H1 (cell line): ENCODE measurements at regions not wholly inside any gene's neighbourhood (a gene's known extent, or its start where the extent isn't known, plus 50 kb on each side); places are given as distances from the start of the nearest gene placed in this dataset.

Source experiments
- CTCF ChIA-PET: fragments of 300-600 bp; sonication (Branson Sonifier 250); formaldehyde crosslinking; loops from one replicate; lab custom pipeline; 2021; ENCODE audit not compliant: partially characterized antibody; lab: Charles Lee
- POLR2A ChIA-PET: fragments of 300-600 bp; sonication (Branson Sonifier 250); formaldehyde crosslinking; loops from one replicate; lab custom pipeline; 2021; ENCODE audit warnings: inconsistent platforms; ENCODE audit not compliant: partially characterized antibody; lab: Charles Lee
- DNase-seq, 2 experiments: peaks; one replicate each; pipeline versions ENCODE4 v3.0.0 to v3.0.0-alpha.2; 2010 to 2022; ENCODE audit warnings: low spot score in 2 of 2, low read depth in 1 of 2, mixed read lengths in 1 of 2
- FAIRE-seq: peaks from 2 replicates; lab custom pipeline; 2011; peaks lifted over from hg19 to GRCh38; lab: Jason Lieb, UNC
- H2AFZ ChIP-seq: 2 replicates; pipeline ENCODE4 v1.8.1; 2012; ENCODE audit warnings: low read length, inconsistent platforms
- H2AK5ac ChIP-seq: 2 replicates; pipeline ENCODE4 v1.6.1; 2013; ENCODE audit warnings: low read depth, low read length
- H2BK120ac ChIP-seq: replicated peaks from 2 replicates; pipeline ENCODE3; 2013; ENCODE audit warnings: low read depth, low read length, inconsistent platforms
- H2BK12ac ChIP-seq: 2 replicates; pipeline ENCODE4 v1.6.1; 2013; ENCODE audit warnings: low read depth, low read length
- H2BK15ac ChIP-seq: 2 replicates; pipeline ENCODE4 v1.6.1; 2013; ENCODE audit warnings: low read length
- H2BK20ac ChIP-seq: 2 replicates; pipeline ENCODE4 v1.6.1; 2013; ENCODE audit warnings: low read length
- H2BK5ac ChIP-seq: 2 replicates; pipeline ENCODE4 v1.6.1; 2013; ENCODE audit warnings: low read depth, low read length
- H3K14ac ChIP-seq: 2 replicates; pipeline ENCODE4 v1.6.1; 2013; ENCODE audit warnings: inconsistent platforms; ENCODE audit not compliant: insufficient read length
- H3K18ac ChIP-seq: 2 replicates; pipeline ENCODE4 v1.6.1; 2013; ENCODE audit warnings: low read length; ENCODE audit errors: extremely low read depth
- H3K23ac ChIP-seq: 2 replicates; pipeline ENCODE4 v1.6.1; 2013; ENCODE audit warnings: inconsistent platforms; ENCODE audit not compliant: insufficient read length
- H3K23me2 ChIP-seq: 2 replicates; pipeline ENCODE4 v1.6.1; 2013; ENCODE audit warnings: low read depth, low read length
- H3K27ac ChIP-seq: 2 replicates; pipeline ENCODE4 v1.6.1; 2011; ENCODE audit warnings: low read depth, low read length, inconsistent platforms
- H3K27me3 ChIP-seq, 4 experiments: replicated peaks in 1 of 4; 1 replicate in 1 of 4; 2 replicates in 3 of 4; pipeline versions ENCODE4 v1.6.1 to v1.8.1; 2011 to 2013; ENCODE audit warnings: low read length in 3 of 4, mild to moderate bottlenecking in 3 of 4, inconsistent platforms in 2 of 4, mixed read lengths in 2 of 4, moderate library complexity in 1 of 4; ENCODE audit not compliant: control insufficient read depth in 3 of 4, insufficient read depth in 3 of 4; ENCODE audit errors: extremely low read depth in 1 of 4
- H3K36me3 ChIP-seq, 4 experiments: 2 replicates each; pipeline versions ENCODE4 v1.6.1 to v1.8.1; 2011 to 2013; ENCODE audit warnings: mild to moderate bottlenecking in 4 of 4, low read length in 3 of 4, moderate library complexity in 2 of 4, control low read depth in 1 of 4, inconsistent platforms in 1 of 4; ENCODE audit not compliant: insufficient read depth in 4 of 4, control insufficient read depth in 2 of 4
- H3K4ac ChIP-seq: replicated peaks from 2 replicates; pipeline ENCODE3; 2013; ENCODE audit warnings: low read length, low read depth, mixed read lengths, inconsistent platforms; ENCODE audit not compliant: insufficient read length
- H3K4me1 ChIP-seq, 4 experiments: replicated peaks in 1 of 4; 1 replicate in 1 of 4; 2 replicates in 3 of 4; pipeline versions ENCODE4 v1.6.1 to v1.8.1; 2011 to 2013; ENCODE audit warnings: low read length in 3 of 4, inconsistent platforms in 2 of 4, mixed read lengths in 1 of 4; ENCODE audit not compliant: insufficient read depth in 4 of 4, control insufficient read depth in 3 of 4
- H3K4me2 ChIP-seq, 2 experiments: 2 replicates each; pipeline versions ENCODE4 v1.6.1 to v1.8.1; 2011 to 2013; ENCODE audit warnings: low read depth in 2 of 2, low read length in 2 of 2, control low read depth in 1 of 2, inconsistent platforms in 1 of 2, mild to moderate bottlenecking in 1 of 2; ENCODE audit not compliant: insufficient read depth in 1 of 2
- H3K4me3 ChIP-seq, 4 experiments: fragments of 200-600, 300-600 bp in 1 of 4; sonication (generic), shearing (Covaris generic), sonication (Bioruptor Twin) in 1 of 4; 2 replicates each; pipeline versions ENCODE4 v1.5.1 to v1.8.1; 2011 to 2016; ENCODE audit warnings: low read length in 4 of 4, low read depth in 3 of 4, control low read depth in 2 of 4, inconsistent platforms in 2 of 4, mild to moderate bottlenecking in 2 of 4, mixed read lengths in 1 of 4, moderate library complexity in 1 of 4; ENCODE audit not compliant: insufficient read depth in 2 of 4; ENCODE audit errors: extremely low read depth in 1 of 4
- H3K56ac ChIP-seq: replicated peaks from 2 replicates; pipeline ENCODE3; 2013; ENCODE audit warnings: low read depth, mild to moderate bottlenecking, mixed read lengths, low read length, inconsistent platforms; ENCODE audit not compliant: insufficient read length
- H3K79me1 ChIP-seq: 2 replicates; pipeline ENCODE4 v1.6.1; 2013; ENCODE audit warnings: low read depth, low read length, control low read depth
- H3K79me2 ChIP-seq, 2 experiments: 2 replicates each; pipeline versions ENCODE4 v1.6.1 to v1.8.1; 2012 to 2013; ENCODE audit warnings: low read length in 2 of 2, mild to moderate bottlenecking in 2 of 2, inconsistent platforms in 1 of 2; ENCODE audit not compliant: insufficient read depth in 2 of 2, control insufficient read depth in 1 of 2
- H3K9ac ChIP-seq, 4 experiments: replicated peaks in 1 of 4; 1 replicate in 1 of 4; 2 replicates in 3 of 4; pipeline versions ENCODE4 v1.6.1 to v1.8.1; 2011 to 2013; ENCODE audit warnings: low read depth in 3 of 4, low read length in 3 of 4, control low read depth in 2 of 4, mild to moderate bottlenecking in 2 of 4, moderate library complexity in 2 of 4, inconsistent platforms in 1 of 4; ENCODE audit errors: extremely low read depth in 1 of 4
- H3K9me3 ChIP-seq, 2 experiments: 2 replicates each; pipeline versions ENCODE4 v1.6.1 to v1.8.1; 2012 to 2013; ENCODE audit warnings: mild to moderate bottlenecking in 2 of 2, moderate library complexity in 2 of 2, control low read depth in 1 of 2, inconsistent platforms in 1 of 2, low read depth in 1 of 2, low read length in 1 of 2, mixed read lengths in 1 of 2; ENCODE audit not compliant: insufficient read depth in 2 of 2
- H4K20me1 ChIP-seq, 2 experiments: replicated peaks in 1 of 2; 2 replicates each; pipeline versions ENCODE3 to v1.8.1; 2011 to 2013; ENCODE audit warnings: inconsistent platforms in 2 of 2, low read length in 2 of 2, mild to moderate bottlenecking in 1 of 2; ENCODE audit not compliant: insufficient read depth in 2 of 2, control insufficient read depth in 1 of 2
- H4K5ac ChIP-seq: 2 replicates; pipeline ENCODE4 v1.6.1; 2013; ENCODE audit warnings: low read length, low read depth, mixed read lengths, inconsistent platforms; ENCODE audit not compliant: insufficient read length
- H4K8ac ChIP-seq: 2 replicates; pipeline ENCODE4 v1.8.0; 2013; ENCODE audit warnings: mild to moderate bottlenecking, moderate library complexity, low read length, inconsistent platforms; ENCODE audit not compliant: insufficient read depth; ENCODE audit errors: extremely low read depth
- H4K91ac ChIP-seq: replicated peaks from 2 replicates; pipeline ENCODE3; 2013; ENCODE audit warnings: low read length, mixed read lengths, inconsistent platforms; ENCODE audit not compliant: insufficient read length
- ASH2L ChIP-seq: fragments of 200-600, 300-600 bp; sonication (generic); IDR thresholded peaks from one replicate; pipeline ENCODE4 v1.7.1; 2017; ENCODE audit warnings: low read length
- BACH1 ChIP-seq: IDR thresholded peaks from 2 replicates; pipeline ENCODE4 v1.6.1; 2012; ENCODE audit warnings: low read length, improper control_type of control experiment
- BCL11A ChIP-seq, 2 experiments: IDR thresholded peaks; one replicate each; pipeline ENCODE4 v1.6.1; 2011; ENCODE audit warnings: low read depth in 2 of 2, low read length in 2 of 2, mild to moderate bottlenecking in 2 of 2
- BRCA1 ChIP-seq: IDR thresholded peaks from 2 replicates; pipeline ENCODE4 v1.6.1; 2012; ENCODE audit warnings: low read depth, low read length, improper control_type of control experiment
- CBX8 ChIP-seq: fragments of 300-800, 300-1000 bp; sonication (generic); IDR thresholded peaks from 2 replicates; pipeline ENCODE4 v1.7.1; 2016; ENCODE audit warnings: low read depth, low read length, borderline replicate concordance
- E2F6 ChIP-seq: IDR thresholded peaks from 2 replicates; pipeline ENCODE4 v1.6.1; 2012; ENCODE audit warnings: inconsistent platforms
- FOSL1 ChIP-seq: IDR thresholded peaks from 2 replicates; pipeline ENCODE4 v1.6.1; 2011; ENCODE audit warnings: mild to moderate bottlenecking, low read depth, low read length, moderate library complexity; ENCODE audit not compliant: insufficient read depth
- KDM5A ChIP-seq: fragments of 200-600 bp; IDR thresholded peaks from 2 replicates; pipeline ENCODE4 v1.7.1; 2012; ENCODE audit warnings: mild to moderate bottlenecking, low read length, inconsistent platforms, mixed read lengths
- MAFK ChIP-seq: IDR thresholded peaks from 2 replicates; pipeline ENCODE4 v1.6.1; 2012; ENCODE audit warnings: low read depth, mild to moderate bottlenecking, improper control_type of control experiment, low read length
- MAX ChIP-seq: IDR thresholded peaks from 2 replicates; pipeline ENCODE4 v1.6.1; 2012; ENCODE audit warnings: inconsistent platforms
- NRF1 ChIP-seq: IDR thresholded peaks from 2 replicates; pipeline ENCODE4 v1.6.1; 2011; ENCODE audit warnings: mild to moderate bottlenecking, low read depth, low read length, improper control_type of control experiment
- POLR2A ChIP-seq, 2 experiments: IDR thresholded peaks; 1 replicate in 1 of 2; 2 replicates in 1 of 2; pipeline ENCODE4 v1.6.1; 2011; ENCODE audit warnings: low read depth in 2 of 2, low read length in 2 of 2, mild to moderate bottlenecking in 2 of 2; ENCODE audit errors: control extremely low read depth in 1 of 2
- RAD21 ChIP-seq, 2 experiments: IDR thresholded peaks in 1 of 2; conservative IDR thresholded peaks in 1 of 2; 2 replicates each; pipeline ENCODE4 v1.6.1; 2011; ENCODE audit warnings: low read depth in 2 of 2, low read length in 2 of 2, improper control_type of control experiment in 1 of 2, inconsistent platforms in 1 of 2, mild to moderate bottlenecking in 1 of 2, moderate library complexity in 1 of 2
- ZNF274 ChIP-seq: IDR thresholded peaks from 2 replicates; pipeline ENCODE4 v1.7.0; 2012; ENCODE audit warnings: low read length, borderline replicate concordance; ENCODE audit errors: extremely low read depth
- WGBS, 2 experiments: shearing (Covaris generic) in 1 of 2; methylation state at CpG; one replicate each; pipeline versions ENCODE4 v1.1.6 to v1.1.7; 2013 to 2015; ENCODE audit warnings: low lambda C conversion rate in 2 of 2, mixed read lengths in 2 of 2, inconsistent platforms in 1 of 2, low coverage in 1 of 2, missing lambda C conversion rate in 1 of 2; ENCODE audit not compliant: insufficient replicate concordance in 2 of 2, insufficient coverage in 1 of 2, insufficient read length in 1 of 2; ENCODE audit errors: extremely low coverage in 1 of 2, missing lambda C conversion rate in 1 of 2; 5-methylcytosine and 5-hydroxymethylcytosine counted together

- Histone ChIP-seq H4K20me1 (no peaks in the 10 kb centered on the region), H3K79me2 (no peaks in the 10 kb centered on the region), H2BK12ac (no peak overlapping the region), H3K79me1 (no peaks in the 10 kb centered on the region), H2AK5ac (no peak overlapping the region), H3K36me3 (no peaks in the 10 kb centered on the region), H2BK20ac (no peak overlapping the region), H3K4me2 (no peak overlapping the region), H3K4me3 (no peak overlapping the region), H2BK120ac (no peak overlapping the region), H3K27ac (no peak overlapping the region), H3K23me2 (no peaks in the 10 kb centered on the region), H3K27me3 (no peaks in the 10 kb centered on the region), H3K56ac (no peak overlapping the region), H3K9ac (no peak overlapping the region), H3K23ac (no peak overlapping the region), H3K14ac (no peak overlapping the region), H4K91ac (no peak overlapping the region), H3K4ac (no peak overlapping the region), H2BK15ac (no peak overlapping the region), H3K9me3 (no peaks in the 10 kb centered on the region), H4K5ac (no peak overlapping the region), H2BK5ac (no peak overlapping the region), H2AFZ (no peak overlapping the region), H4K8ac (no peak overlapping the region), H3K4me1 (no peaks in the 10 kb centered on the region), H3K18ac (no peak overlapping the region)
- FAIRE-seq, result no peak
- 91% methylated on average over 3 of the region's 3 CpGs; no CpG with 5 or more reads in 1 of the 2 experiments for WGBS, 2 experiments
- POLR2A ChIA-PET, result no interaction called here
- CTCF ChIA-PET, result no interaction called here
- DNase-seq, result no peak
- TF ChIP-seq FOSL1 (no peak), KDM5A (no peak), BACH1 (no peak), E2F6 (no peak), ASH2L (no peak), ZNF274 (no peak), RAD21 (IDR thresholded peaks at IDR 0.05 in 1 of 2, conservative IDR thresholded peaks at IDR 0.05 in 1 of 2; ENCODE audit: low read depth in 2 of 2, low read length in 2 of 2) (no peak), MAFK (no peak), MAX (no peak), POLR2A (IDR thresholded peaks at IDR 0.05; ENCODE audit: control extremely low read depth in 1 of 2, low read depth in 2 of 2, low read length in 2 of 2) (no peak), CBX8 (no peak), BRCA1 (no peak), BCL11A (IDR thresholded peaks at IDR 0.05; ENCODE audit: low read depth in 2 of 2, low read length in 2 of 2) (no peak), NRF1 (no peak)
Observed at GRCh38 chr3:109943181-109943580, 605.8 kb upstream of the DPPA4 start.
